ENCODE measurements at regions not wholly inside any gene's neighbourhood (a gene's known extent, or its start where the extent isn't known, plus 50 kb on each side); places are given as distances from the start of the nearest gene placed in this dataset.

- Histone ChIP-seq H3K36me3 (no peaks in the 10 kb centered on the region), H3K27ac (no peak overlapping the region), H3K4me3 (ENCODE audit: low read depth in 1 of 2, low read length in 1 of 2) (no peak overlapping the region), H3K9me3 (no peaks in the 10 kb centered on the region), H3K4me1 (ENCODE audit: control insufficient read depth in 1 of 2, insufficient read depth in 1 of 2, low read depth in 1 of 2, low read length in 1 of 2) (no peaks in the 10 kb centered on the region), H3K27me3 (no peaks in the 10 kb centered on the region)
- TF ChIP-seq CTCF (IDR thresholded peaks at IDR 0.05) = no peak
Observed at GRCh38 chr10:4263601-4263921, 478.6 kb upstream of the KLF6 start.

- no peak overlapping the region for H3K27ac ChIP-seq
Observed at GRCh38 chr10:4262870-4263600, 478.0 kb upstream of the KLF6 start.

GRCh38 chr10:4262449-4262848 lies 477.4 kb upstream of the KLF6 start:
- no peaks in the 10 kb centered on the region for H3K9me3 ChIP-seq

More at GRCh38 chr10:4262870-4263600, 478.0 kb upstream of the KLF6 start:
- H3K36me3 ChIP-seq = no peaks in the 10 kb centered on the region
- no peaks in the 10 kb centered on the region for H3K9me3 ChIP-seq
- H3K4me3 ChIP-seq (ENCODE audit: low read depth in 1 of 2, low read length in 1 of 2) = no peak overlapping the region
- H3K27me3 ChIP-seq = no peaks in the 10 kb centered on the region
- H3K4me1 ChIP-seq (ENCODE audit: control insufficient read depth in 1 of 2, insufficient read depth in 1 of 2, low read depth in 1 of 2, low read length in 1 of 2) = no peaks in the 10 kb centered on the region
- no peak for TF ChIP-seq CTCF (IDR thresholded peaks at IDR 0.05)

GRCh38 chr10:4260483-4261124 lies 475.6 kb upstream of the KLF6 start:
- Histone ChIP-seq H3K4me3 (ENCODE audit: low read depth in 1 of 2, low read length in 1 of 2) (no peak overlapping the region), H3K27me3 (no peaks in the 10 kb centered on the region), H3K27ac (no peak overlapping the region), H3K4me1 (ENCODE audit: control insufficient read depth in 1 of 2, insufficient read depth in 1 of 2, low read depth in 1 of 2, low read length in 1 of 2) (no peaks in the 10 kb centered on the region), H3K36me3 (no peaks in the 10 kb centered on the region), H3K9me3 (no peaks in the 10 kb centered on the region)
- TF ChIP-seq CTCF (IDR thresholded peaks at IDR 0.05) = no peak

More at GRCh38 chr10:4262449-4262848, 477.4 kb upstream of the KLF6 start:
- H3K4me3 ChIP-seq (ENCODE audit: low read depth in 1 of 2, low read length in 1 of 2) = no peak overlapping the region
- no peaks in the 10 kb centered on the region for H3K36me3 ChIP-seq
- no peaks in the 10 kb centered on the region for H3K4me1 ChIP-seq (ENCODE audit: control insufficient read depth in 1 of 2, insufficient read depth in 1 of 2, low read depth in 1 of 2, low read length in 1 of 2)
- no peak for TF ChIP-seq CTCF (IDR thresholded peaks at IDR 0.05)
- H3K27me3 ChIP-seq = no peaks in the 10 kb centered on the region
- H3K27ac ChIP-seq = no peak overlapping the region

- no peaks in the 10 kb centered on the region for H3K4me1 ChIP-seq (ENCODE audit: control insufficient read depth in 1 of 2, insufficient read depth in 1 of 2, low read depth in 1 of 2, low read length in 1 of 2)
- no peak overlapping the region for H3K4me3 ChIP-seq (ENCODE audit: low read depth in 1 of 2, low read length in 1 of 2)
- no peak overlapping the region for H3K27ac ChIP-seq
- no peaks in the 10 kb centered on the region for H3K36me3 ChIP-seq
- no peaks in the 10 kb centered on the region for H3K9me3 ChIP-seq
- no peak for TF ChIP-seq CTCF (IDR thresholded peaks at IDR 0.05)
- H3K27me3 ChIP-seq = no peaks in the 10 kb centered on the region
Observed at GRCh38 chr10:4257939-4258465, 473.0 kb upstream of the KLF6 start.

Measured in neutrophil (primary cell).